GM18511 (cell line): ENCODE measurements at regions not wholly inside any gene's neighbourhood (a gene's known extent, or its start where the extent isn't known, plus 50 kb on each side); places are given as distances from the start of the nearest gene placed in this dataset.
"Not testable (repeated sequence)": the region's sequence is repeated elsewhere in the genome, so short reads cannot be mapped to it uniquely, and the experiment has no call there.

Experiments used
- ATAC-seq: cut with Tn5 transposase; IDR thresholded peaks from one replicate; pipeline ENCODE4 v1.9.1; 2021; ENCODE audit warnings: mild to moderate bottlenecking, moderate library complexity; ENCODE audit not compliant: unreplicated experiment

- no peak for ATAC-seq
Measured at GRCh38 chr1:95583661-95584210, 349.7 kb downstream of the RWDD3 start.

DNA sequence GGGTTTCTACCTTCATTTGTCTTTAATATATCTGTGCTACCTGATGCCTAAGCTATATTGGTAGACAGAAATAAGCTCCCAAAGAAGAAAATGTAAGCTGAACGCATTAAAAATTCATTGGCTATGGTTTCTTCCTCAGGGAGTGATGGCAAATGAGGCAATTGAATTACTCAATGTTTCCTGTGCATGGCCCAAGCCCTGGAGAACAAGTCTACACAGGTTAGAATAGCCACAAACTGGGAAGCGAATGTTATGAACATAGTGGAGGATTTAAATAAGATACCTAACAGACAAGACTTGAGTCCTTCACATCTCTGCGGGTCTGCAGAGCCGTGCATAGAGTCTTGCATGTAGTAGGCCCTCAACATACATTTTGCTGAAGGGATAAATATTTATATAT, 350.3 kb downstream of the RWDD3 start:
- ATAC-seq = no peak

- ATAC-seq = no peak
Measured at GRCh38 chr1:95604771-95605170, 370.8 kb downstream of the RWDD3 start.

DNA sequence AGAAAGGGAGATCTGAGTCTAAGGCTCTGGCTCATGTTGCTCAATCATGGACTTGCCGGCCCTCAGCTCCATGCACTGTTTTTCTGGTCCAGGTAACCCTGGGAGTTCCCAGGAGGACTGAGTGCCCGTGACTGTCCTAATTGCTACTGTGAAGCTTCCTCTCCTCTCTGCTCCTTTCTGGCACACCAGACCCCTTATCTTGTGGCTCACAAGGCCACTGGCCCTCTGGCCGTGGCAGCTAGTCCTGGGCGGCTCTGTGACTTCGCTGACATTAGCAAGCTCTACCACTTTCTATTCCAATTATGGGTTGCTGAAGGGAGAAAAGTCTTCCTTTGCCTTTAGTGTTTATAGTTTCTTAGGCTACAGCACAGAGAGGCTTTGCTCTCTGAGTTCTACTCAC, 380.2 kb downstream of the RWDD3 start:
- ATAC-seq = no peak

GRCh38 chr1:95615421-95615820, 381.4 kb downstream of the RWDD3 start:
- no peak for ATAC-seq

- ATAC-seq = no peak
Measured at GRCh38 chr1:95620076-95620475, 386.1 kb downstream of the RWDD3 start.

DNA sequence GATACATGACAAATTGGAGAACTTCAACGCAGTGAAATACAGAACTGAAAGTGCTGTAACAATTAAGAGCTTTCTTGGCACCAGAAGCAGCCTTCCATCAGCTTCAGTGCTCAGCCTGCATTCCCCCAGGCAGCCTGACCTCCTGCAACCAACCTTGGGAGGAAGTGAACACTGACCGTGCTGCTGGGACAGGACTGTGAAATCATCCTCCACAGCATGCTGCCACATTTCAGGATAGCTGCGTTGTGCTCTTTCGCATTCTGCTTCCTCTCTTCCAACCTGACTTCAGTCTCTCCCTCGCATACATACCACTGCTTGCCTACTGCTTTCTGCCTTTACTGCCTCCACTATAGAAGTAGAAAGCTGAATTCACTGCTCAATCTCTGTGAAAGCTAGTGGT, 388.6 kb downstream of the RWDD3 start:
- ATAC-seq = no peak

GRCh38 chr1:95625224-95625623, 391.2 kb downstream of the RWDD3 start:
- no peak for ATAC-seq

DNA sequence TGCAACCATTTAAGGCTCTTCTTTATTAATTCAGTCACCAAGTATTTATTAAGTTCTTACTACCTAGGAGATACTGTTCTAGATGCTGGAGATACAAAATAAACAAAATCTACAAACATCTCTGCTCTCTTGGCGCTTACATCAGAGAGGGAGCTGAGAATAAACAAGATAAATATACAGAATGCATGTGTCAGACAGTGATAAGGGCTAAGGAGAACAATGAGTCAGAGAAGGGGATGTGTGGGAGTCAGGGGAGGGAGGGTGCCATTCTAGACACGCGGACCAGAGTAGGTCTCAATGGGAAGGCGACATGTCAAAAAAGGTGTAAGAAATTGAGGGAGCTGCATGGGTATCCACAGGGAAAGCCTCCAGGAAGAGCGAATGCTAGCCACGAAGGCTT, 393.2 kb downstream of the RWDD3 start:
- ATAC-seq = no peak

DNA sequence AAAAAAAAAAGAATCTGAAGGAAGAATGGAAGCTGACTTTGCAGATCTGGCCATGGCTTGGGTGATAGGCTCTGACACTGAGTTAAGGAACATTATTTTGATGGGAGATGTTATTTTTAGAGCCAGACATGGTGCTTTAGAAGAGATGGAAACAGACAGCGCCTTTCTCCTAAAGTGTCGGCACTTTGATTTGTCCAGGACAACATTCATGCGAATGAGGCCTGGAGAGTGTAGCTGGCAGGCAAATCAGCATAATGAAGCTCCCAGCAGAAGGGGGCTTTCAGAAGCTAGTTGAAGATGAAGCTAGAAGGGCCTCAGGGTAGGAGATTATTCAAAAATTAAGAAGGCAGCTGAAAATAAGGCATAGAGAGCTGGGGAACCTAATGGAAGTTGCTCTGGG, 397.7 kb downstream of the RWDD3 start:
- ATAC-seq = no peak

- no peak for ATAC-seq
Measured at GRCh38 chr1:95635811-95636210, 401.8 kb downstream of the RWDD3 start.

- ATAC-seq = no peak
Measured at GRCh38 chr1:95636897-95637296, 402.9 kb downstream of the RWDD3 start.

- ATAC-seq = no peak
Measured at GRCh38 chr1:95640746-95641145, 406.7 kb downstream of the RWDD3 start.

- no peak for ATAC-seq
Measured at GRCh38 chr1:95641386-95641785, 407.4 kb downstream of the RWDD3 start.

DNA sequence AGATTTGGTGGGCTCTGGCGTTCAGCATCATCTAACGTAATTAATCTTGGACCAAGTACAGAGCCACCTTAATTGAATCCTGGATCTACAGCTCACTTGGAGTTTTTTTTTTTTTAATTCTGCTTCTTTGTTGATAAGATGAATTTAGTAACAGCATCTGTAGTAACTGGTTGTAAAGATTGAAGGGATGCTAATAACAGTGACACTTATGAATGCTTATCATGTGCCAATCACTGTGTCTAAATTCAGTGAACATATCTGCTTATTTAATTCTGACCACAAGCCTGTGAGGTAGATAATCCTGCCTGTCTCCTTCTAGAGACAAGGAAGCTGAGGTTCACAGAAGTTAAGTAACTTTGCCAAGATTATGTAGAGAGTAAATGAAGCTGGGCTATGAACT, 408.0 kb downstream of the RWDD3 start:
- no peak for ATAC-seq

DNA sequence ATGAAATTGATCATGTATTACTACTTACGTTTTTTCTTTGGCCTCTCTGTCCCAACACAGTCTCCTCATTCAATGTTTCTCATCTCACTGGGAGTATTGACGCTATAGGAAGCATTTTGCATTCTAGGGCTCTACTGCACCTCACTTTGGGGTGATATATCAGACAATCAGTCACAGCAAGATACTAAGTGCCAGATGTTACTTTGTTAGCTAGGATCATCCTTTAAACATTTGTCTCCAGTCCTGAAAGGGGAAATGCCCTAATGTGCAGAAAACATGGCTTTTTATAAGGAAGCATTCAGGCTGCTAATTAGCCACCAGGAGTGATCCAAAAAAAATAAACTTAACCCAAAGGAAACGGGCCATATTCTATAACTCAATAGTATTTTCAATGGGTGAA, 409.1 kb downstream of the RWDD3 start:
- ATAC-seq = no peak

GRCh38 chr1:95645126-95645525, 411.1 kb downstream of the RWDD3 start:
- not testable (repeated sequence) for ATAC-seq

DNA sequence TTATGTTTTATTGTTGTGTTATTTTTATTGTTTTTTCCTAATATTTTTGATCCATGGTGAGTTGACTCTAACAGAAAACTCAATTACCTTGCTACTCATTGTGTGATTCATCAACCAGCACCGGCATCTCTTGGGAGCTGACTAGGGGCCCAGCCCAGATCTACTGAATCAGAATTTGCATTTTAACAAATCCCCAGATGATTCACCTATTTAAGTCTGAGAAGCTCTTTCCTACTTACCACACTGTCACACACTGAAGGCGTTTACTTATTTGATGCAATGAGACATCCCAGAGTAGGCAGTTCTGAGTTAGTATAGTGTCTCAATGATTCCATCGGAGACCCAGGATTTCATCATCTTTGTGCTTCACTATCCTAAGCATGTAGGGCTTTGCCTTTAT, 416.6 kb downstream of the RWDD3 start:
- no peak for ATAC-seq

DNA sequence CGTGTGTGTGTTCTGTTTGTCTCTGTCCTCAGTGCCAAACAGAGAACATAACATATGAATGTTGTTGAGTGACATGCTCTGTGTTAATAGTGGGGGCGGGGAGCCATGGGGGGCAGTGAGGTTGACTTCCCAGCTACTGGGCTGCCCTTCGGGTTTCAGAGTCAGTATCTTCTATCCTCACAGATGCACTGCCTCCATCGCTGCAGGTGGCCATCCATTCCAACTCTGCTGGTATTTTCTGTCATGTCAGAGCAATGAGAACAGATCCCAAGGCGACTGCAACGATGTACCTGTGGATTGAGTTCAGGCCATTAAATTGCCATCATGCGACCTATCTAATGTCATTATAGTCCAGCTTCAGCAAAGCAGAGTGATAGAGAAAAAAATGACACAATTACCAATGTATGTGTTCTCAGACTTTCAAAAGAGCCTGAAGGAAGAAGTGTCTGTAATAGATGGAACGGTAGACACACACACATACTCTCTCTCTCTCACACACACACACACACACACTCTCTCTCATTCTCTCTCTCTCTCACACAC, 418.5 kb downstream of the RWDD3 start:
- ATAC-seq = no peak

DNA sequence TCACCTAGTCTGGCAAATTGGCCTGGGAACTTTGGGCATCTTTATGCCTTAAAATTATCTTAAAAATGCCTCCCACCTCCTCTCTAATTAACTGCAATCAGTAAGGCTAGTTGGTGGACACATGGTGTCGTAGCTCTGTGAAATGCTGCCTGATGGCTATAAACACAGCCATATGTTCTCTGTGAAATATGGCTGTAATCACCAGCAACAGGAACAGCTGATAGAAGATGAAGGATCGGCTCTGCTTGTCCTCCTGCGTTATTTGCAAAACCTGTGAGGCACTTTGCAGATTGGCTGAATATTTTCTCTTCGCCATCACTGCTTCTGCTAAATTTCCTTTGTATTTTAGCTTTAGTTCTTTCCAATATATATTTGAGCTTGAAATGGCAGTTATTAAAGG, 419.6 kb downstream of the RWDD3 start:
- no peak for ATAC-seq

DNA sequence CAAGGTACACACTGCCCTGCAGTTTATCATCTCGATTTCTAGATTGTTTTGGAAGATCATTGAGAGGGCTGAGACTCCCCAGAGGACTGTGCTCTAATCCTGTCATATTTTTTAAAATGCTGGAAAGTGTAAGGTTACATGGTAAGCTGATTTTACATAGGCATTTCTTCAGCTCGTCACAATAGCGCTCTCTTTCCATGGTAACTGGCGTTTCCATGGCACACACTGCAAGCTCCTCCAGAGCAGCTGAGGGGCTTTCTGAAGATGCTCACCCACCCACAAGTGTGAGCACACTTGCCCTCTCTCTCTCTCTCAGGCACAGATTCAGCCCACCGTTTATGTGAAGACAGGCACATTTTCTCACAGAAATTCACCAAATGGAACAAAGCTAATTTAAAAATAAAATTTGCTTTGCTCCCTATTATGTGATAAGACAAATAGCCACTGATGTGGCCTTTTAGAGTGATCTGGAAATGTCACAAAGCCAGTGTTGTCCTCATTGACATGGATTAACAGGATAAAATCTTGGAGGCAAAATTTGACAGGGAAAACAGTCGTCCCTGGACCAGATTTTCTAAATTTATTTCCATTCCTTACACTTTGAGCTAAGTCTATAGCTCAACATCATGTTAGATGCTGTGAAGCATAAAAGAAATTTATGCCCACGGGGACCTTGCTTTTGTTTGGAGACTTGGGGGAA, 421.5 kb downstream of the RWDD3 start:
- no peak for ATAC-seq

- ATAC-seq = no peak
Measured at GRCh38 chr1:95657248-95657647, 423.2 kb downstream of the RWDD3 start.

- ATAC-seq = no peak
Measured at GRCh38 chr1:95659166-95659565, 425.2 kb downstream of the RWDD3 start.
